GM18951 (cell line): ENCODE measurements at regions not wholly inside any gene's neighbourhood (a gene's known extent, or its start where the extent isn't known, plus 50 kb on each side); places are given as distances from the start of the nearest gene placed in this dataset.
"Not testable (repeated sequence)": the region's sequence is repeated elsewhere in the genome, so short reads cannot be mapped to it uniquely, and the experiment has no call there.

Source experiments
- POLR2A ChIP-seq: IDR thresholded peaks from 4 replicates; pipeline ENCODE4 v1.6.1; 2011; ENCODE audit warnings: mild to moderate bottlenecking; ENCODE audit not compliant: insufficient read length, insufficient read depth; ENCODE audit errors: extremely low read depth
- in situ Hi-C: fragments of 300-500 bp; cut with MboI; formaldehyde crosslinking; loops from one replicate; pipeline ENCODE4 v1.12.0; 2022; ENCODE audit warnings: low sequenced_read_pairs, mixed read lengths, inconsistent platforms; ENCODE audit not compliant: unreplicated experiment

- no peak for TF ChIP-seq POLR2A
- in situ Hi-C loops, result no loop called here
These were observed 62.1 kb upstream of the ABHD2 start for GRCh38 chr15:89026167-89026566.

GRCh38 chr15:89028036-89028435, 60.2 kb upstream of the ABHD2 start:
- in situ Hi-C loops, result no loop called here

GRCh38 chr15:89030311-89030710, 57.9 kb upstream of the ABHD2 start:
- in situ Hi-C loops, result no loop called here
- TF ChIP-seq POLR2A, result no peak

More at GRCh38 chr15:89028036-89028435, 60.2 kb upstream of the ABHD2 start:
- no peak for TF ChIP-seq POLR2A

GRCh38 chr15:89031637-89032285, 56.5 kb upstream of the ABHD2 start:
- in situ Hi-C loops, result not testable (repeated sequence)

GRCh38 chr15:89034305-89034704, 54.0 kb upstream of the ABHD2 start:
- TF ChIP-seq POLR2A, result no peak
- in situ Hi-C loops, result no loop called here

GRCh38 chr15:89035150-89035549, 53.1 kb upstream of the ABHD2 start:
- in situ Hi-C loops, result no loop called here
- TF ChIP-seq POLR2A, result no peak

- no peak for TF ChIP-seq POLR2A
- in situ Hi-C loops, result no loop called here
These were observed 52.6 kb upstream of the ABHD2 start for GRCh38 chr15:89035658-89036057.

- TF ChIP-seq POLR2A, result no peak
These were observed 50.1 kb upstream of the ABHD2 start for GRCh38 chr15:89038146-89038545.

More at GRCh38 chr15:89038146-89038545, 50.1 kb upstream of the ABHD2 start:
- in situ Hi-C loops, result no loop called here
